ENCODE measurements at regions not wholly inside any gene's neighbourhood (a gene's known extent, or its start where the extent isn't known, plus 50 kb on each side); places are given as distances from the start of the nearest gene placed in this dataset.

- no peak for DNase-seq
- no peak overlapping the region for H3K9ac ChIP-seq (ENCODE audit: low read length)
- no peaks in the 10 kb centered on the region for H3K36me3 ChIP-seq (ENCODE audit: control insufficient read depth, insufficient read depth, low read length)
- H3K27ac ChIP-seq (ENCODE audit: low read depth, low read length), result no peak overlapping the region
- no peak overlapping the region for H4K8ac ChIP-seq (ENCODE audit: low read depth, low read length)
- H2AK5ac ChIP-seq (ENCODE audit: low read length), result no peak overlapping the region
- H3K4ac ChIP-seq (ENCODE audit: low read depth, low read length), result no peak overlapping the region
- no peaks in the 10 kb centered on the region for H3K79me1 ChIP-seq (ENCODE audit: low read length)
- no peaks in the 10 kb centered on the region for H3K4me1 ChIP-seq (ENCODE audit: control insufficient read depth, low read depth, low read length)
- no peaks in the 10 kb centered on the region for H3K79me2 ChIP-seq (ENCODE audit: control insufficient read depth, insufficient read depth, low read length)
- no peak overlapping the region for H3K56ac ChIP-seq (ENCODE audit: low read length)
- no peak overlapping the region for H2BK120ac ChIP-seq (ENCODE audit: low read depth, low read length)
- WGBS (ENCODE audit: extremely low coverage, insufficient coverage, low lambda C conversion rate), result no CpG with 5 or more reads among the region's 1 CpG
- H3K4me3 ChIP-seq (ENCODE audit: low read length), result no peak overlapping the region
- H3K27me3 ChIP-seq (ENCODE audit: insufficient read depth, low read length, poor library complexity), result no peaks in the 10 kb centered on the region
- no peak overlapping the region for H2BK15ac ChIP-seq (replicated peaks; ENCODE audit: low read depth)
- H3K23ac ChIP-seq (ENCODE audit: low read length), result no peak overlapping the region
- H3K18ac ChIP-seq (ENCODE audit: low read length), result no peak overlapping the region
- no peak overlapping the region for H3K4me2 ChIP-seq (ENCODE audit: low read length)
- no peak overlapping the region for H4K5ac ChIP-seq (ENCODE audit: low read length)
- H2BK5ac ChIP-seq (ENCODE audit: low read length), result no peak overlapping the region
These were observed 76.6 kb upstream of the RBM24 start for GRCh38 chr6:17204533-17204932.

GRCh38 chr6:17206566-17207072 is 74.5 kb upstream of the RBM24 start:
- WGBS (ENCODE audit: extremely low coverage, insufficient coverage, low lambda C conversion rate), result no CpG with 5 or more reads among the region's 22 CpGs
- no peaks in the 10 kb centered on the region for H3K79me2 ChIP-seq (ENCODE audit: control insufficient read depth, insufficient read depth, low read length)
- H3K4me1 ChIP-seq (ENCODE audit: control insufficient read depth, low read depth, low read length), result no peaks in the 10 kb centered on the region
- H3K4me2 ChIP-seq (ENCODE audit: low read length), result no peak overlapping the region
- no peaks in the 10 kb centered on the region for H3K27me3 ChIP-seq (ENCODE audit: insufficient read depth, low read length, poor library complexity)
- H3K79me1 ChIP-seq (ENCODE audit: low read length), result no peaks in the 10 kb centered on the region
- no peak overlapping the region for H3K9ac ChIP-seq (ENCODE audit: low read length)
- no peak overlapping the region for H2AK5ac ChIP-seq (ENCODE audit: low read length)
- no peak overlapping the region for H2BK5ac ChIP-seq (ENCODE audit: low read length)
- H3K56ac ChIP-seq (ENCODE audit: low read length), result no peak overlapping the region
- H3K36me3 ChIP-seq (ENCODE audit: control insufficient read depth, insufficient read depth, low read length), result no peaks in the 10 kb centered on the region
- no peak overlapping the region for H4K5ac ChIP-seq (ENCODE audit: low read length)
- H3K18ac ChIP-seq (ENCODE audit: low read length), result no peak overlapping the region
- H3K4me3 ChIP-seq (ENCODE audit: low read length), result no peak overlapping the region
- DNase-seq, result no peak
- H4K8ac ChIP-seq (ENCODE audit: low read depth, low read length), result no peak overlapping the region
- H3K23ac ChIP-seq (ENCODE audit: low read length), result no peak overlapping the region
- H2BK15ac ChIP-seq (replicated peaks; ENCODE audit: low read depth), result no peak overlapping the region
- H2BK120ac ChIP-seq (ENCODE audit: low read depth, low read length), result no peak overlapping the region
- H3K4ac ChIP-seq (ENCODE audit: low read depth, low read length), result no peak overlapping the region
- no peak overlapping the region for H3K27ac ChIP-seq (ENCODE audit: low read depth, low read length)

- Histone ChIP-seq H3K4ac (ENCODE audit: low read depth, low read length) (no peak overlapping the region), H3K27me3 (ENCODE audit: insufficient read depth, low read length, poor library complexity) (no peaks in the 10 kb centered on the region), H2BK120ac (ENCODE audit: low read depth, low read length) (no peak overlapping the region), H3K4me3 (ENCODE audit: low read length) (no peak overlapping the region), H3K36me3 (ENCODE audit: control insufficient read depth, insufficient read depth, low read length) (no peaks in the 10 kb centered on the region), H2BK5ac (ENCODE audit: low read length) (no peak overlapping the region), H3K27ac (ENCODE audit: low read depth, low read length) (no peak overlapping the region), H4K8ac (ENCODE audit: low read depth, low read length) (no peak overlapping the region), H3K23ac (ENCODE audit: low read length) (no peak overlapping the region), H3K79me2 (ENCODE audit: control insufficient read depth, insufficient read depth, low read length) (no peaks in the 10 kb centered on the region), H3K9ac (ENCODE audit: low read length) (no peak overlapping the region), H3K56ac (ENCODE audit: low read length) (no peak overlapping the region), H2BK15ac (replicated peaks; ENCODE audit: low read depth) (no peak overlapping the region), H3K79me1 (ENCODE audit: low read length) (no peaks in the 10 kb centered on the region), H2AK5ac (ENCODE audit: low read length) (no peak overlapping the region), H3K18ac (ENCODE audit: low read length) (no peak overlapping the region), H3K4me1 (ENCODE audit: control insufficient read depth, low read depth, low read length) (no peaks in the 10 kb centered on the region), H3K4me2 (ENCODE audit: low read length) (no peak overlapping the region), H4K5ac (ENCODE audit: low read length) (no peak overlapping the region)
- no peak for DNase-seq
- no CpG with 5 or more reads among the region's 2 CpGs for WGBS (ENCODE audit: extremely low coverage, insufficient coverage, low lambda C conversion rate)
These were observed 73.9 kb upstream of the RBM24 start for GRCh38 chr6:17207281-17207680.

- no CpG with 5 or more reads among the region's 3 CpGs for WGBS (ENCODE audit: extremely low coverage, insufficient coverage, low lambda C conversion rate)
- no peak overlapping the region for H2BK120ac ChIP-seq (ENCODE audit: low read depth, low read length)
- H3K27me3 ChIP-seq (ENCODE audit: insufficient read depth, low read length, poor library complexity), result no peaks in the 10 kb centered on the region
- H3K4me1 ChIP-seq (ENCODE audit: control insufficient read depth, low read depth, low read length), result no peaks in the 10 kb centered on the region
- no peaks in the 10 kb centered on the region for H3K36me3 ChIP-seq (ENCODE audit: control insufficient read depth, insufficient read depth, low read length)
- H2BK15ac ChIP-seq (replicated peaks; ENCODE audit: low read depth), result no peak overlapping the region
- H4K8ac ChIP-seq (ENCODE audit: low read depth, low read length), result no peak overlapping the region
- no peaks in the 10 kb centered on the region for H3K79me2 ChIP-seq (ENCODE audit: control insufficient read depth, insufficient read depth, low read length)
- H3K27ac ChIP-seq (ENCODE audit: low read depth, low read length), result no peak overlapping the region
- no peak overlapping the region for H2AK5ac ChIP-seq (ENCODE audit: low read length)
- no peak overlapping the region for H3K56ac ChIP-seq (ENCODE audit: low read length)
- H2BK5ac ChIP-seq (ENCODE audit: low read length), result no peak overlapping the region
- no peak overlapping the region for H3K23ac ChIP-seq (ENCODE audit: low read length)
- no peak overlapping the region for H3K18ac ChIP-seq (ENCODE audit: low read length)
- no peak overlapping the region for H3K4me2 ChIP-seq (ENCODE audit: low read length)
- H3K4ac ChIP-seq (ENCODE audit: low read depth, low read length), result no peak overlapping the region
- H4K5ac ChIP-seq (ENCODE audit: low read length), result no peak overlapping the region
- no peaks in the 10 kb centered on the region for H3K79me1 ChIP-seq (ENCODE audit: low read length)
- no peak for DNase-seq
- H3K4me3 ChIP-seq (ENCODE audit: low read length), result no peak overlapping the region
- no peak overlapping the region for H3K9ac ChIP-seq (ENCODE audit: low read length)
These were observed 70.5 kb upstream of the RBM24 start for GRCh38 chr6:17210683-17211082.

GRCh38 chr6:17211101-17211500 is 70.1 kb upstream of the RBM24 start:
- no peak overlapping the region for H2AK5ac ChIP-seq (ENCODE audit: low read length)
- H3K27ac ChIP-seq (ENCODE audit: low read depth, low read length), result no peak overlapping the region
- no peak overlapping the region for H4K8ac ChIP-seq (ENCODE audit: low read depth, low read length)
- no peaks in the 10 kb centered on the region for H3K4me1 ChIP-seq (ENCODE audit: control insufficient read depth, low read depth, low read length)
- no CpG with 5 or more reads among the region's 3 CpGs for WGBS (ENCODE audit: extremely low coverage, insufficient coverage, low lambda C conversion rate)
- H4K5ac ChIP-seq (ENCODE audit: low read length), result no peak overlapping the region
- H3K36me3 ChIP-seq (ENCODE audit: control insufficient read depth, insufficient read depth, low read length), result no peaks in the 10 kb centered on the region
- H2BK5ac ChIP-seq (ENCODE audit: low read length), result no peak overlapping the region
- no peak overlapping the region for H3K4me3 ChIP-seq (ENCODE audit: low read length)
- H2BK15ac ChIP-seq (replicated peaks; ENCODE audit: low read depth), result no peak overlapping the region
- H3K79me2 ChIP-seq (ENCODE audit: control insufficient read depth, insufficient read depth, low read length), result no peaks in the 10 kb centered on the region
- H2BK120ac ChIP-seq (ENCODE audit: low read depth, low read length), result no peak overlapping the region
- no peak overlapping the region for H3K56ac ChIP-seq (ENCODE audit: low read length)
- H3K18ac ChIP-seq (ENCODE audit: low read length), result no peak overlapping the region
- H3K4ac ChIP-seq (ENCODE audit: low read depth, low read length), result no peak overlapping the region
- no peak overlapping the region for H3K23ac ChIP-seq (ENCODE audit: low read length)
- no peak overlapping the region for H3K9ac ChIP-seq (ENCODE audit: low read length)
- H3K79me1 ChIP-seq (ENCODE audit: low read length), result no peaks in the 10 kb centered on the region
- no peaks in the 10 kb centered on the region for H3K27me3 ChIP-seq (ENCODE audit: insufficient read depth, low read length, poor library complexity)
- no peak for DNase-seq
- H3K4me2 ChIP-seq (ENCODE audit: low read length), result no peak overlapping the region

GRCh38 chr6:17212546-17213371 is 68.4 kb upstream of the RBM24 start:
- Histone ChIP-seq H3K27me3 (ENCODE audit: insufficient read depth, low read length, poor library complexity) (no peaks in the 10 kb centered on the region), H3K56ac (ENCODE audit: low read length) (no peak overlapping the region), H3K4me2 (ENCODE audit: low read length) (no peak overlapping the region), H2BK120ac (ENCODE audit: low read depth, low read length) (no peak overlapping the region), H4K8ac (ENCODE audit: low read depth, low read length) (no peak overlapping the region), H3K79me2 (ENCODE audit: control insufficient read depth, insufficient read depth, low read length) (no peaks in the 10 kb centered on the region), H3K36me3 (ENCODE audit: control insufficient read depth, insufficient read depth, low read length) (no peaks in the 10 kb centered on the region), H3K9ac (ENCODE audit: low read length) (no peak overlapping the region), H3K79me1 (ENCODE audit: low read length) (no peaks in the 10 kb centered on the region), H3K27ac (ENCODE audit: low read depth, low read length) (no peak overlapping the region), H2AK5ac (ENCODE audit: low read length) (no peak overlapping the region), H3K23ac (ENCODE audit: low read length) (no peak overlapping the region), H4K5ac (ENCODE audit: low read length) (no peak overlapping the region), H2BK15ac (replicated peaks; ENCODE audit: low read depth) (no peak overlapping the region), H3K4ac (ENCODE audit: low read depth, low read length) (no peak overlapping the region), H3K4me3 (ENCODE audit: low read length) (no peak overlapping the region), H3K4me1 (ENCODE audit: control insufficient read depth, low read depth, low read length) (no peaks in the 10 kb centered on the region), H2BK5ac (ENCODE audit: low read length) (no peak overlapping the region), H3K18ac (ENCODE audit: low read length) (peak overlapping the region; percentile 1)
- DNase-seq, result no peak
- WGBS (ENCODE audit: extremely low coverage, insufficient coverage, low lambda C conversion rate), result no CpG with 5 or more reads among the region's 13 CpGs
